RWPE2 (cell line): ENCODE measurements at regions not wholly inside any gene's neighbourhood (a gene's known extent, or its start where the extent isn't known, plus 50 kb on each side); places are given as distances from the start of the nearest gene placed in this dataset.

Experiments used
- ATAC-seq: fragments of 200-7000 bp; cut with Tn5 transposase; 3 replicates; pipeline ENCODE4 v1.9.1; 2021; ENCODE audit warnings: low read depth
- DNase-seq: peaks from one replicate; pipeline ENCODE4 v3.0.0-alpha.2; 2020; ENCODE audit warnings: low spot score
- H3K27ac ChIP-seq: fragments of 450-650 bp; 2 replicates; pipeline ENCODE4 v1.5.1; 2017; ENCODE audit warnings: mild to moderate bottlenecking; ENCODE audit not compliant: poor library complexity, severe bottlenecking
- H3K27me3 ChIP-seq: fragments of 250-450 bp; sonication (Bioruptor Pico); 2 replicates; pipeline ENCODE4 v1.5.1; 2021; ENCODE audit warnings: mild to moderate bottlenecking, moderate library complexity; ENCODE audit not compliant: insufficient read depth, poor library complexity, severe bottlenecking
- H3K36me3 ChIP-seq: fragments of 250-450 bp; sonication (Bioruptor Pico); 2 replicates; pipeline ENCODE4 v1.5.1; 2020; ENCODE audit warnings: low read depth, mild to moderate bottlenecking, moderate library complexity
- H3K4me1 ChIP-seq: fragments of 250-450 bp; sonication (Bioruptor Pico); 2 replicates; pipeline ENCODE4 v1.5.1; 2021; ENCODE audit warnings: mild to moderate bottlenecking, moderate library complexity; ENCODE audit not compliant: insufficient read depth, poor library complexity, severe bottlenecking
- H3K4me3 ChIP-seq: fragments of 250-450 bp; sonication (Bioruptor Pico); 2 replicates; pipeline ENCODE4 v1.5.1; 2021; ENCODE audit warnings: mild to moderate bottlenecking, moderate library complexity; ENCODE audit not compliant: severe bottlenecking
- H3K9me3 ChIP-seq: fragments of 250-450 bp; sonication (Bioruptor Pico); 2 replicates; pipeline ENCODE4 v1.5.1; 2021; ENCODE audit warnings: mild to moderate bottlenecking, moderate library complexity; ENCODE audit not compliant: severe bottlenecking
- CTCF ChIP-seq: fragments of 450-650 bp; IDR thresholded peaks from one replicate; pipeline ENCODE4 v1.5.1; 2017; ENCODE audit warnings: mild to moderate bottlenecking, moderate library complexity; ENCODE audit not compliant: poor library complexity, severe bottlenecking

- Histone ChIP-seq H3K27me3 (no peaks in the 10 kb centered on the region), H3K4me3 (no peak overlapping the region), H3K27ac (no peak overlapping the region), H3K36me3 (no peaks in the 10 kb centered on the region), H3K9me3 (no peaks in the 10 kb centered on the region), H3K4me1 (peaks cover 42% of the 10 kb centered on the region)
- no peak for TF ChIP-seq CTCF
- ATAC-seq (no peak), DNase-seq (no peak)
Measured at GRCh38 chr1:115219927-115220326, 118.1 kb downstream of the NGF start.

GRCh38 chr1:115218699-115219098 is 119.3 kb downstream of the NGF start:
- Histone ChIP-seq H3K9me3 (no peaks in the 10 kb centered on the region), H3K27ac (no peak overlapping the region), H3K27me3 (no peaks in the 10 kb centered on the region), H3K4me1 (peaks cover 33% of the 10 kb centered on the region), H3K36me3 (no peaks in the 10 kb centered on the region), H3K4me3 (no peak overlapping the region)
- DNase-seq, result no peak
- ATAC-seq, result no peak
- no peak for TF ChIP-seq CTCF

- ATAC-seq (no peak), DNase-seq (no peak)
- Histone ChIP-seq H3K4me1 (peaks cover 26% of the 10 kb centered on the region), H3K9me3 (no peaks in the 10 kb centered on the region), H3K27me3 (no peaks in the 10 kb centered on the region), H3K36me3 (no peaks in the 10 kb centered on the region), H3K4me3 (no peak overlapping the region), H3K27ac (no peak overlapping the region)
- TF ChIP-seq CTCF, result no peak
Measured at GRCh38 chr1:115218034-115218405, 120.0 kb downstream of the NGF start.

- no peaks in the 10 kb centered on the region for H3K9me3 ChIP-seq
- H3K4me3 ChIP-seq, result no peak overlapping the region
- no peak for TF ChIP-seq CTCF
- no peaks in the 10 kb centered on the region for H3K36me3 ChIP-seq
- no peaks in the 10 kb centered on the region for H3K27me3 ChIP-seq
- H3K27ac ChIP-seq, result no peak overlapping the region
- ATAC-seq (no peak), DNase-seq (no peak)
- peaks cover 20% of the 10 kb centered on the region for H3K4me1 ChIP-seq
Measured at GRCh38 chr1:115217150-115218033, 120.7 kb downstream of the NGF start.
